ENCODE measurements at regions not wholly inside any gene's neighbourhood (a gene's known extent, or its start where the extent isn't known, plus 50 kb on each side); places are given as distances from the start of the nearest gene placed in this dataset.

GRCh38 chr11:70834277-70834940 is 418.0 kb downstream of the SHANK2 start:
- no peaks in the 10 kb centered on the region for H3K4me1 ChIP-seq (ENCODE audit: control insufficient read depth in 4 of 4, insufficient read depth in 4 of 4, low read length in 3 of 4)
- no peak overlapping the region for H3K4me3 ChIP-seq (ENCODE audit: low read depth in 1 of 3, low read length in 3 of 3)
- H3K9me3 ChIP-seq (ENCODE audit: control insufficient read depth in 4 of 4, low read length in 3 of 4) = no peaks in the 10 kb centered on the region
- H3K27me3 ChIP-seq (ENCODE audit: control insufficient read depth in 4 of 4, insufficient read depth in 4 of 4, low read length in 3 of 4) = no peaks in the 10 kb centered on the region
- TF ChIP-seq TAF1 (conservative IDR thresholded peaks at IDR 0.05) (no peak), NR2F2 (IDR thresholded peaks at IDR 0.05) (no peak), HNF4G (IDR thresholded peaks at IDR 0.05) (no peak), CTCF (IDR thresholded peaks at IDR 0.05; ENCODE audit: low read depth, low read length, missing input control) (no peak), EGR1 (IDR thresholded peaks at IDR 0.05; ENCODE audit: low read depth in 2 of 2) (no peak), FOXA2 (IDR thresholded peaks at IDR 0.05) (no peak), GABPA (IDR thresholded peaks at IDR 0.05 in 1 of 2, conservative IDR thresholded peaks at IDR 0.05 in 1 of 2) (no peak), RAD21 (IDR thresholded peaks at IDR 0.05) (no peak), JUND (IDR thresholded peaks at IDR 0.05) (no peak), YY1 (IDR thresholded peaks at IDR 0.05) (no peak)
- TF ChIP-seq, protein P1, sequence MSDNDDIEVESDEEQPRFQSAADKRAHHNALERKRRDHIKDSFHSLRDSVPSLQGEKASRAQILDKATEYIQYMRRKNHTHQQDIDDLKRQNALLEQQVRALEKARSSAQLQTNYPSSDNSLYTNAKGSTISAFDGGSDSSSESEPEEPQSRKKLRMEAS (IDR thresholded peaks at IDR 0.05) = no peak
- TF ChIP-seq, protein P2, sequence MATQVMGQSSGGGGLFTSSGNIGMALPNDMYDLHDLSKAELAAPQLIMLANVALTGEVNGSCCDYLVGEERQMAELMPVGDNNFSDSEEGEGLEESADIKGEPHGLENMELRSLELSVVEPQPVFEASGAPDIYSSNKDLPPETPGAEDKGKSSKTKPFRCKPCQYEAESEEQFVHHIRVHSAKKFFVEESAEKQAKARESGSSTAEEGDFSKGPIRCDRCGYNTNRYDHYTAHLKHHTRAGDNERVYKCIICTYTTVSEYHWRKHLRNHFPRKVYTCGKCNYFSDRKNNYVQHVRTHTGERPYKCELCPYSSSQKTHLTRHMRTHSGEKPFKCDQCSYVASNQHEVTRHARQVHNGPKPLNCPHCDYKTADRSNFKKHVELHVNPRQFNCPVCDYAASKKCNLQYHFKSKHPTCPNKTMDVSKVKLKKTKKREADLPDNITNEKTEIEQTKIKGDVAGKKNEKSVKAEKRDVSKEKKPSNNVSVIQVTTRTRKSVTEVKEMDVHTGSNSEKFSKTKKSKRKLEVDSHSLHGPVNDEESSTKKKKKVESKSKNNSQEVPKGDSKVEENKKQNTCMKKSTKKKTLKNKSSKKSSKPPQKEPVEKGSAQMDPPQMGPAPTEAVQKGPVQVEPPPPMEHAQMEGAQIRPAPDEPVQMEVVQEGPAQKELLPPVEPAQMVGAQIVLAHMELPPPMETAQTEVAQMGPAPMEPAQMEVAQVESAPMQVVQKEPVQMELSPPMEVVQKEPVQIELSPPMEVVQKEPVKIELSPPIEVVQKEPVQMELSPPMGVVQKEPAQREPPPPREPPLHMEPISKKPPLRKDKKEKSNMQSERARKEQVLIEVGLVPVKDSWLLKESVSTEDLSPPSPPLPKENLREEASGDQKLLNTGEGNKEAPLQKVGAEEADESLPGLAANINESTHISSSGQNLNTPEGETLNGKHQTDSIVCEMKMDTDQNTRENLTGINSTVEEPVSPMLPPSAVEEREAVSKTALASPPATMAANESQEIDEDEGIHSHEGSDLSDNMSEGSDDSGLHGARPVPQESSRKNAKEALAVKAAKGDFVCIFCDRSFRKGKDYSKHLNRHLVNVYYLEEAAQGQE (IDR thresholded peaks at IDR 0.05) = no peak
- TF ChIP-seq, protein P3, sequence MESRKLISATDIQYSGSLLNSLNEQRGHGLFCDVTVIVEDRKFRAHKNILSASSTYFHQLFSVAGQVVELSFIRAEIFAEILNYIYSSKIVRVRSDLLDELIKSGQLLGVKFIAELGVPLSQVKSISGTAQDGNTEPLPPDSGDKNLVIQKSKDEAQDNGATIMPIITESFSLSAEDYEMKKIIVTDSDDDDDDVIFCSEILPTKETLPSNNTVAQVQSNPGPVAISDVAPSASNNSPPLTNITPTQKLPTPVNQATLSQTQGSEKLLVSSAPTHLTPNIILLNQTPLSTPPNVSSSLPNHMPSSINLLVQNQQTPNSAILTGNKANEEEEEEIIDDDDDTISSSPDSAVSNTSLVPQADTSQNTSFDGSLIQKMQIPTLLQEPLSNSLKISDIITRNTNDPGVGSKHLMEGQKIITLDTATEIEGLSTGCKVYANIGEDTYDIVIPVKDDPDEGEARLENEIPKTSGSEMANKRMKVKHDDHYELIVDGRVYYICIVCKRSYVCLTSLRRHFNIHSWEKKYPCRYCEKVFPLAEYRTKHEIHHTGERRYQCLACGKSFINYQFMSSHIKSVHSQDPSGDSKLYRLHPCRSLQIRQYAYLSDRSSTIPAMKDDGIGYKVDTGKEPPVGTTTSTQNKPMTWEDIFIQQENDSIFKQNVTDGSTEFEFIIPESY (IDR thresholded peaks at IDR 0.05) = no peak
- TF ChIP-seq, protein P4, sequence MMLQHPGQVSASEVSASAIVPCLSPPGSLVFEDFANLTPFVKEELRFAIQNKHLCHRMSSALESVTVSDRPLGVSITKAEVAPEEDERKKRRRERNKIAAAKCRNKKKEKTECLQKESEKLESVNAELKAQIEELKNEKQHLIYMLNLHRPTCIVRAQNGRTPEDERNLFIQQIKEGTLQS (IDR thresholded peaks at IDR 0.05) = no peak
- 78% methylated on average over 14 of the region's 14 CpGs for WGBS
- no peak overlapping the region for H3K27ac ChIP-seq (ENCODE audit: low read depth in 1 of 2, low read length in 2 of 2)
- H3K36me3 ChIP-seq (ENCODE audit: control insufficient read depth in 4 of 4, insufficient read depth in 3 of 4, low read depth in 1 of 4, low read length in 3 of 4) = peaks cover 0 to 4% (median 0%) of the 10 kb centered on the region in 4 donors
- DNase-seq (ENCODE audit: low spot score) = no peak
- no peak overlapping the region for H3K9ac ChIP-seq (ENCODE audit: low read depth in 1 of 2, low read length in 2 of 2)

All from liver (tissue), 8 donors.